SK-N-SH (cell line): ENCODE measurements at regions not wholly inside any gene's neighbourhood (a gene's known extent, or its start where the extent isn't known, plus 50 kb on each side); places are given as distances from the start of the nearest gene placed in this dataset.

Experiments
- CTCF ChIA-PET: fragments of 300-600, 350-600 bp; formaldehyde crosslinking; extraction: SDS; loops from one replicate; lab custom pipeline; 2021; lab: Yijun Ruan, JAX
- POLR2A ChIA-PET: fragments of 350-600 bp; sonication (Branson Sonifier 250); formaldehyde crosslinking; extraction: SDS; loops from one replicate; lab custom pipeline; 2020; ENCODE audit warnings: antibody characterized with exemption, inconsistent platforms; lab: Yijun Ruan, JAX
- DNase-seq: peaks from one replicate; pipeline ENCODE4 v3.0.0; 2012
- H2AFZ ChIP-seq: fragments of 200-600 bp; sonication (generic); 2 replicates; pipeline ENCODE4 v1.8.1; 2016; ENCODE audit warnings: antibody characterized with exemption, mild to moderate bottlenecking, low read depth
- H3F3A ChIP-seq: fragments of 200-600 bp; sonication (generic); replicated peaks from 2 replicates; pipeline ENCODE3; 2016; ENCODE audit warnings: antibody characterized with exemption, mild to moderate bottlenecking; ENCODE audit not compliant: insufficient read depth
- H3K27ac ChIP-seq, 2 experiments: fragments of 200-500 bp in 1 of 2; fragments of 200-600 bp in 1 of 2; sonication (Bioruptor generic) in 1 of 2; sonication (generic), shearing (Covaris generic) in 1 of 2; 2 replicates each; pipeline versions ENCODE4 v1.5.1 to v1.6.1; 2014 to 2016; ENCODE audit warnings: low read depth in 2 of 2, inconsistent platforms in 1 of 2, low read length in 1 of 2, mild to moderate bottlenecking in 1 of 2, mixed read lengths in 1 of 2
- H3K27me3 ChIP-seq: fragments of 200-600 bp; sonication (generic), shearing (Covaris generic); 2 replicates; pipeline ENCODE4 v1.6.1; 2016; ENCODE audit warnings: mixed run types; ENCODE audit not compliant: insufficient read depth
- H3K36me3 ChIP-seq, 2 experiments: fragments of 200-500 bp in 1 of 2; fragments of 200-600 bp in 1 of 2; sonication (Bioruptor generic) in 1 of 2; sonication (generic) in 1 of 2; replicated peaks in 1 of 2; 2 replicates each; pipeline versions ENCODE3 to v1.5.1; 2014 to 2016; ENCODE audit warnings: low read length in 1 of 2, mild to moderate bottlenecking in 1 of 2; ENCODE audit not compliant: insufficient read depth in 2 of 2, control insufficient read depth in 1 of 2
- H3K4me1 ChIP-seq, 2 experiments: fragments of 200-500 bp in 1 of 2; fragments of 200-600 bp in 1 of 2; sonication (Bioruptor generic) in 1 of 2; sonication (generic), shearing (Covaris generic) in 1 of 2; 2 replicates each; pipeline versions ENCODE4 v1.5.1 to v1.6.1; 2014 to 2016; ENCODE audit warnings: low read depth in 1 of 2, low read length in 1 of 2, mixed run types in 1 of 2; ENCODE audit not compliant: insufficient read depth in 2 of 2, control insufficient read depth in 1 of 2
- H3K4me2 ChIP-seq: fragments of 200-600 bp; sonication (generic), shearing (Covaris generic); 2 replicates; pipeline ENCODE4 v1.6.1; 2017; ENCODE audit warnings: mixed run types
- H3K4me3 ChIP-seq, 2 experiments: fragments of 200-500 bp in 1 of 2; fragments of 200-600 bp in 1 of 2; sonication (Bioruptor generic) in 1 of 2; sonication (generic), shearing (Covaris generic) in 1 of 2; 2 replicates each; pipeline versions ENCODE4 v1.5.1 to v1.8.1; 2014 to 2016; ENCODE audit warnings: low read depth in 2 of 2, inconsistent platforms in 1 of 2, low read length in 1 of 2, mild to moderate bottlenecking in 1 of 2, mixed read lengths in 1 of 2, moderate library complexity in 1 of 2
- H3K79me2 ChIP-seq: fragments of 200-600 bp; sonication (generic); 2 replicates; pipeline ENCODE4 v1.8.1; 2017; ENCODE audit warnings: mild to moderate bottlenecking; ENCODE audit not compliant: insufficient read depth
- H3K9ac ChIP-seq: fragments of 200-600 bp; sonication (generic); 2 replicates; pipeline ENCODE4 v1.6.1; 2017; ENCODE audit warnings: mixed run types
- H3K9me2 ChIP-seq: fragments of 200-600 bp; sonication (generic); 2 replicates; pipeline ENCODE4 v1.6.1; 2017; ENCODE audit warnings: mixed run types
- H3K9me3 ChIP-seq: fragments of 200-600 bp; sonication (generic); 2 replicates; pipeline ENCODE4 v1.6.1; 2017; ENCODE audit warnings: mixed run types, mild to moderate bottlenecking, moderate library complexity
- H4K20me1 ChIP-seq: fragments of 200-600 bp; sonication (generic); 2 replicates; pipeline ENCODE4 v1.6.1; 2017; ENCODE audit warnings: mild to moderate bottlenecking, mixed run types; ENCODE audit not compliant: insufficient read depth
- ELF1 ChIP-seq: IDR thresholded peaks from 2 replicates; pipeline ENCODE4 v1.4.0; 2012
- EP300 ChIP-seq, 2 experiments: IDR thresholded peaks; 2 replicates each; pipeline versions ENCODE4 v1.4.0 to v1.6.1; 2012; ENCODE audit warnings: borderline replicate concordance in 1 of 2, low read depth in 1 of 2, low read length in 1 of 2
- FOSL2 ChIP-seq: IDR thresholded peaks from 2 replicates; pipeline ENCODE4 v1.4.0; 2012; ENCODE audit warnings: low read depth, mild to moderate bottlenecking, moderate library complexity, borderline replicate concordance
- FOXJ3 ChIP-seq: sonication (generic); formaldehyde crosslinking; IDR thresholded peaks from 2 replicates; pipeline ENCODE4 v1.5.1; 2020; ENCODE audit warnings: mild to moderate bottlenecking, missing genetic modification reagents
- FOXM1 ChIP-seq: IDR thresholded peaks from 2 replicates; pipeline ENCODE4 v1.4.0; 2012; ENCODE audit warnings: low read depth, mild to moderate bottlenecking
- GABPA ChIP-seq: IDR thresholded peaks from 2 replicates; pipeline ENCODE4 v1.4.0; 2012; ENCODE audit warnings: low read depth, mild to moderate bottlenecking
- JUND ChIP-seq: IDR thresholded peaks from 2 replicates; pipeline ENCODE4 v1.4.0; 2012
- MEF2A ChIP-seq: IDR thresholded peaks from 2 replicates; pipeline ENCODE4 v1.4.0; 2012; ENCODE audit warnings: low read depth, borderline replicate concordance
- POLR2AphosphoS5 ChIP-seq: IDR thresholded peaks from 2 replicates; pipeline ENCODE4 v1.6.1; 2012; ENCODE audit warnings: low read depth, low read length
- RAD21 ChIP-seq: IDR thresholded peaks from 2 replicates; pipeline ENCODE4 v1.6.1; 2012; ENCODE audit warnings: mild to moderate bottlenecking, low read length
- RCOR1 ChIP-seq: fragments of 150-350 bp; IDR thresholded peaks from 2 replicates; pipeline ENCODE4 v1.6.1; 2017; ENCODE audit warnings: antibody characterized with exemption, low read length
- RXRA ChIP-seq: IDR thresholded peaks from 2 replicates; pipeline ENCODE4 v1.4.0; 2012; ENCODE audit warnings: low read depth, mild to moderate bottlenecking, borderline replicate concordance
- SIN3A ChIP-seq: IDR thresholded peaks from 2 replicates; pipeline ENCODE4 v1.6.1; 2012; ENCODE audit warnings: low read depth, mild to moderate bottlenecking, low read length, moderate library complexity, borderline replicate concordance
- TAF1 ChIP-seq: IDR thresholded peaks from 2 replicates; pipeline ENCODE4 v1.6.1; 2012; ENCODE audit warnings: low read depth, mild to moderate bottlenecking, low read length, moderate library complexity, borderline replicate concordance
- TCF12 ChIP-seq: IDR thresholded peaks from 2 replicates; pipeline ENCODE4 v1.4.0; 2012
- YY1 ChIP-seq: IDR thresholded peaks from 2 replicates; pipeline ENCODE4 v1.4.0; 2012; ENCODE audit warnings: low read depth, mild to moderate bottlenecking
- WGBS: methylation state at CpG from one replicate; pipeline ENCODE4 v1.1.6; 2017; ENCODE audit warnings: low lambda C conversion rate; 5-methylcytosine and 5-hydroxymethylcytosine counted together
- TF ChIP-seq, protein P1 (sequence below): fragments of 150-350 bp; IDR thresholded peaks from 2 replicates; pipeline ENCODE4 v1.6.1; 2017; ENCODE audit warnings: antibody characterized with exemption, low read length, low read depth, borderline replicate concordance
- TF ChIP-seq, protein P2 (sequence below): IDR thresholded peaks from 2 replicates; pipeline ENCODE4; 2012

DNA sequence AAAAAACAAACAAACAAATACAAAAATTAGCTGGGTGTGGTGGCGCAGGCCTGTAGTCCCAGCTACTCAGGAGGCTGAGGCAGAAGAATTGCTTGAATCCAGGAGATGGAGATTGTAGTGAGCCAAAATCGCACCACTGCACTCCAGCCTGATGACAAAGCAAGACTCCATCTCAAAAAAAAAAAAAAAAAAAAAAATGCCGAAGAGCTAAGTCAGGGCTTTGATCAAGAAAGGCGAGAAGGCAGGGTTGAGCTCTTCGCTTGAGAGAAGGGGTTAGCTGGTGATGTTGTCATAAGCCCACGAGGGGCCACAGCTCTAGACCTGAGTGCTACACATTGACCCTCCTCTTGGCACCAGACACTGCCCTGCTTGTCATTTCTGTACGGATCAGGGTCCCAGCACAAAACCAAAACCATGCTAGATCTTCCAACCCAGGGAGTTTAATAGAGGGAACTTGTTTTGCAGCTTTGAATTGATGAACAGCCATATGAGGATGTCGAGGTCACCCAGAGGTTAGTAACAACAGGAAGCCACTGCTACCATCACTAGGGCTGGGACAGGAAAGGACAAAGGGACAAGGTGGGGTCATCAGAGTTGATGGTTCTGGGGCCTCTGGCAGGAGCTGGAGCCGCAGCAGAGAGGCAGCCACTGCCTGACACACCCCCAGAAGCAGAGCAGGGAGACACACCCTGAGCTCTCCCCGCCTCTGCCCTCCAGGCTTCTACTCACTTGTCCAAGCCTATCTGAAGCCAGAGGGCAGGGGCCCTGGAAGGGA is 122.7 kb downstream of the SNX5 start:
- Histone ChIP-seq H3K4me3 (no peak overlapping the region), H3K27me3 (no peaks in the 10 kb centered on the region), H2AFZ (no peak overlapping the region), H3K9me3 (no peaks in the 10 kb centered on the region), H3K27ac (no peak overlapping the region), H3K79me2 (no peaks in the 10 kb centered on the region), H3F3A (peaks cover 23% of the 10 kb centered on the region), H4K20me1 (no peaks in the 10 kb centered on the region), H3K4me1 (peaks cover 0 to 9% of the 10 kb centered on the region in 2 experiments; a peak in 1 of 4 replicates), H3K9ac (no peak overlapping the region), H3K4me2 (no peak overlapping the region), H3K9me2 (no peaks in the 10 kb centered on the region), H3K36me3 (no peaks in the 10 kb centered on the region)
- CTCF ChIA-PET = interaction anchor here (1.0 kb wide), 1 partner anchor 8 kb away, joined by 3 read pairs; no protein-coding TSS in a partner anchor
- DNase-seq = no peak
- 54% methylated on average over 10 of the region's 10 CpGs for WGBS
- POLR2A ChIA-PET = no interaction called here
- TF ChIP-seq YY1 (no peak), GABPA (no peak), FOSL2 (no peak), TCF12 (no peak), ELF1 (no peak), POLR2AphosphoS5 (no peak), JUND (no peak), MEF2A (no peak), RXRA (no peak), EP300 (IDR thresholded peaks at IDR 0.05; ENCODE audit: borderline replicate concordance in 1 of 2, low read depth in 1 of 2, low read length in 1 of 2) (no peak)
- TF ChIP-seq, protein P1, sequence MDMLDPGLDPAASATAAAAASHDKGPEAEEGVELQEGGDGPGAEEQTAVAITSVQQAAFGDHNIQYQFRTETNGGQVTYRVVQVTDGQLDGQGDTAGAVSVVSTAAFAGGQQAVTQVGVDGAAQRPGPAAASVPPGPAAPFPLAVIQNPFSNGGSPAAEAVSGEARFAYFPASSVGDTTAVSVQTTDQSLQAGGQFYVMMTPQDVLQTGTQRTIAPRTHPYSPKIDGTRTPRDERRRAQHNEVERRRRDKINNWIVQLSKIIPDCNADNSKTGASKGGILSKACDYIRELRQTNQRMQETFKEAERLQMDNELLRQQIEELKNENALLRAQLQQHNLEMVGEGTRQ = no peak

DNA sequence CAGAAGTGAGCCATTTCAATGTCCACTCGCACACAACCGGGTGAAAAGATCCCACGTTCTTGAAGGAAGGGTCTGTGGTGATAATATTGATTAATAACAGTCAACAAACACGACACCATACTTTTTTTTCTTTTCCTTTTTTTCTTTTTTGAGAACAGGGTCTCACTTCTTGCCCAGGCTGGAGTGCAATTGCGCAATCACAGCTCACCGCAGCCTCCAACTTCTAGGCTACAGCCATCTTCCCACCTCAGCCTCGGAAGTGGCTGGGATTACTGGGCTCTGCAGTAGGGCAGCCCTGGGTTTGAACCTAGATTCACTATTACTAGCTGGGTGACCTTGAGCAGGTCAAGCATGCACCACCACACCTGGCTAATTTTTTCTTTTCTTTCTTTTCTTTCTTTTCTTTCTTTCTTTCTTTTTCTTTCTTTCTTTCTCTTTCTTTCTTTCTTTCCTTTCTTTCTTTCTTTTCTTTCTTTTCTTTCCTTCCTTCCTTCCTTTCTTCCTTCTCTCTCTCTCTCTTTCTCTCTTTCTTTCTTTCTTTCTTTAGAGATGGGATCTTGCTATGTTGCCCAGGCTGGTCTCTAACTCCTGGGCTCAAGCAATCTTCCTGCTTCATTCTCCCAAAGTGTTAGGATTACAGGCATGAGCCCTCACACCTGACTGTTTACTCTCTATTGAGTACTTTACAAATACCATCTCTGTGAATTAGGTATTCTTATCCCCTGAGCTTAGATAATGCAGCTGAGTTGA is 123.9 kb downstream of the SNX5 start:
- Histone ChIP-seq H3F3A (peaks cover 17% of the 10 kb centered on the region), H3K79me2 (no peaks in the 10 kb centered on the region), H2AFZ (no peak overlapping the region), H3K9me2 (no peaks in the 10 kb centered on the region), H3K36me3 (no peaks in the 10 kb centered on the region), H3K9me3 (no peaks in the 10 kb centered on the region; the same call in 1 of the 2 replicates), H3K9ac (no peak overlapping the region), H4K20me1 (no peaks in the 10 kb centered on the region), H3K4me2 (no peak overlapping the region), H3K27ac (no peak overlapping the region), H3K4me3 (no peak overlapping the region), H3K4me1 (peaks cover 0 to 9% of the 10 kb centered on the region in 2 experiments; a peak in 1 of 4 replicates), H3K27me3 (no peaks in the 10 kb centered on the region)
- ChIA-PET POLR2A (no interaction called here), CTCF (interaction anchor here (1.0 kb wide), 1 partner anchor 9 kb away, joined by 3 read pairs; no protein-coding TSS in a partner anchor)
- TF ChIP-seq RCOR1 (no peak), FOXM1 (no peak), SIN3A (no peak), TCF12 (no peak), RAD21 (no peak), TAF1 (no peak), FOXJ3 (CRISPR knock-in tag) (no peak)
- TF ChIP-seq, protein P2, sequence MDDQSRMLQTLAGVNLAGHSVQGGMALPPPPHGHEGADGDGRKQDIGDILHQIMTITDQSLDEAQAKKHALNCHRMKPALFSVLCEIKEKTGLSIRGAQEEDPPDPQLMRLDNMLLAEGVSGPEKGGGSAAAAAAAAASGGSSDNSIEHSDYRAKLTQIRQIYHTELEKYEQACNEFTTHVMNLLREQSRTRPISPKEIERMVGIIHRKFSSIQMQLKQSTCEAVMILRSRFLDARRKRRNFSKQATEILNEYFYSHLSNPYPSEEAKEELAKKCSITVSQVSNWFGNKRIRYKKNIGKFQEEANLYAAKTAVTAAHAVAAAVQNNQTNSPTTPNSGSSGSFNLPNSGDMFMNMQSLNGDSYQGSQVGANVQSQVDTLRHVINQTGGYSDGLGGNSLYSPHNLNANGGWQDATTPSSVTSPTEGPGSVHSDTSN = no peak
- no peak for DNase-seq
- WGBS = 68% methylated on average over 7 of the region's 7 CpGs
